Ectodermal cell (in vitro differentiated cells): ENCODE measurements at regions not wholly inside any gene's neighbourhood (a gene's known extent, or its start where the extent isn't known, plus 50 kb on each side); places are given as distances from the start of the nearest gene placed in this dataset.

ENCODE experiments used
- H3K27ac ChIP-seq: 2 replicates; pipeline ENCODE4 v1.7.0; 2013; ENCODE audit warnings: mild to moderate bottlenecking, low read depth, low read length; ENCODE audit not compliant: insufficient read depth, poor library complexity, severe bottlenecking
- H3K27me3 ChIP-seq: 2 replicates; pipeline ENCODE4 v1.7.0; 2013; ENCODE audit warnings: mild to moderate bottlenecking, low read length; ENCODE audit not compliant: insufficient read depth, control insufficient read depth, poor library complexity, severe bottlenecking
- H3K36me3 ChIP-seq: one replicate; pipeline ENCODE4 v1.7.0; 2013; ENCODE audit warnings: low read length; ENCODE audit not compliant: control insufficient read depth, insufficient read depth
- H3K4me1 ChIP-seq: one replicate; pipeline ENCODE4 v1.7.0; 2013; ENCODE audit warnings: low read length; ENCODE audit not compliant: control insufficient read depth, insufficient read depth
- H3K4me3 ChIP-seq: 2 replicates; pipeline ENCODE4 v1.7.0; 2013; ENCODE audit warnings: low read depth, low read length, control low read depth; ENCODE audit not compliant: insufficient read depth
- H3K9me3 ChIP-seq: 2 replicates; pipeline ENCODE4 v1.7.0; 2013; ENCODE audit warnings: mild to moderate bottlenecking, low read length, moderate library complexity; ENCODE audit not compliant: control insufficient read depth
- WGBS, 2 experiments: methylation state at CpG; one replicate each; pipeline ENCODE4 v1.1.7; 2013; ENCODE audit warnings: missing lambda C conversion rate in 2 of 2; 5-methylcytosine and 5-hydroxymethylcytosine counted together

- Histone ChIP-seq H3K27ac (no peak overlapping the region), H3K27me3 (peaks cover 13% of the 10 kb centered on the region), H3K4me3 (no peak overlapping the region), H3K4me1 (peaks cover 37% of the 10 kb centered on the region), H3K9me3 (no peaks in the 10 kb centered on the region), H3K36me3 (no peaks in the 10 kb centered on the region)
- 47 to 51% methylated on average over 9 of the region's 9 CpGs for WGBS, 2 experiments
These were observed 148.8 kb downstream of the ENGASE start for GRCh38 chr17:79223471-79223870.

GRCh38 chr17:79221597-79221996 lies 147.0 kb downstream of the ENGASE start:
- Histone ChIP-seq H3K36me3 (no peaks in the 10 kb centered on the region), H3K27ac (no peak overlapping the region), H3K9me3 (no peaks in the 10 kb centered on the region), H3K4me1 (peaks cover 33% of the 10 kb centered on the region), H3K4me3 (no peak overlapping the region), H3K27me3 (peaks cover 13% of the 10 kb centered on the region)
- WGBS, 2 experiments, result 88 to 89% methylated on average over 8 of the region's 8 CpGs

- H3K4me1 ChIP-seq, result peaks cover 33% of the 10 kb centered on the region
- WGBS, 2 experiments, result 29 to 31% methylated on average over 21 of the region's 21 CpGs
- no peaks in the 10 kb centered on the region for H3K9me3 ChIP-seq
- H3K27ac ChIP-seq, result no peak overlapping the region
- no peaks in the 10 kb centered on the region for H3K36me3 ChIP-seq
- H3K27me3 ChIP-seq, result peaks cover 13% of the 10 kb centered on the region
- H3K4me3 ChIP-seq, result peak overlapping the region; percentile 24
These were observed 146.2 kb downstream of the ENGASE start for GRCh38 chr17:79220713-79221291.

GRCh38 chr17:79220201-79220712 lies 145.6 kb downstream of the ENGASE start:
- Histone ChIP-seq H3K27me3 (peaks cover 13% of the 10 kb centered on the region), H3K4me3 (peak overlapping the region; percentile 24), H3K4me1 (peaks cover 33% of the 10 kb centered on the region), H3K9me3 (no peaks in the 10 kb centered on the region), H3K27ac (no peak overlapping the region), H3K36me3 (no peaks in the 10 kb centered on the region)
- WGBS, 2 experiments, result 4 to 5% methylated on average over 23 of the region's 23 CpGs

GRCh38 chr17:79219208-79219935 lies 144.7 kb downstream of the ENGASE start:
- Histone ChIP-seq H3K4me3 (no peak overlapping the region), H3K4me1 (peaks cover 38% of the 10 kb centered on the region), H3K36me3 (no peaks in the 10 kb centered on the region), H3K27me3 (peaks cover 13% of the 10 kb centered on the region), H3K27ac (no peak overlapping the region), H3K9me3 (no peaks in the 10 kb centered on the region)
- WGBS, 2 experiments, result 74 to 75% methylated on average over 18 of the region's 18 CpGs

- 92 to 94% methylated on average over 10 of the region's 10 CpGs for WGBS, 2 experiments
- Histone ChIP-seq H3K36me3 (no peaks in the 10 kb centered on the region), H3K4me1 (peaks cover 35% of the 10 kb centered on the region), H3K27ac (no peak overlapping the region), H3K9me3 (no peaks in the 10 kb centered on the region), H3K27me3 (peaks cover 13% of the 10 kb centered on the region), H3K4me3 (no peak overlapping the region)
These were observed 144.2 kb downstream of the ENGASE start for GRCh38 chr17:79218825-79219200.

GRCh38 chr17:79218175-79218824 lies 143.7 kb downstream of the ENGASE start:
- peaks cover 13% of the 10 kb centered on the region for H3K27me3 ChIP-seq
- 80 to 84% methylated on average over 19 of the region's 19 CpGs for WGBS, 2 experiments
- no peak overlapping the region for H3K27ac ChIP-seq
- no peaks in the 10 kb centered on the region for H3K9me3 ChIP-seq
- H3K36me3 ChIP-seq, result no peaks in the 10 kb centered on the region
- H3K4me1 ChIP-seq, result peaks cover 30% of the 10 kb centered on the region
- H3K4me3 ChIP-seq, result no peak overlapping the region

GRCh38 chr17:79217473-79218135 lies 143.0 kb downstream of the ENGASE start:
- H3K4me1 ChIP-seq, result peaks cover 31% of the 10 kb centered on the region
- no peaks in the 10 kb centered on the region for H3K9me3 ChIP-seq
- no peak overlapping the region for H3K27ac ChIP-seq
- 87 to 90% methylated on average over 12 of the region's 12 CpGs for WGBS, 2 experiments
- no peak overlapping the region for H3K4me3 ChIP-seq
- H3K27me3 ChIP-seq, result peaks cover 13% of the 10 kb centered on the region
- no peaks in the 10 kb centered on the region for H3K36me3 ChIP-seq

- no peak overlapping the region for H3K27ac ChIP-seq
- 79 to 87% methylated on average over 6 of the region's 6 CpGs for WGBS, 2 experiments
- no peaks in the 10 kb centered on the region for H3K36me3 ChIP-seq
- peaks cover 13% of the 10 kb centered on the region for H3K27me3 ChIP-seq
- no peaks in the 10 kb centered on the region for H3K9me3 ChIP-seq
- peaks cover 39% of the 10 kb centered on the region for H3K4me1 ChIP-seq
- no peak overlapping the region for H3K4me3 ChIP-seq
These were observed 142.2 kb downstream of the ENGASE start for GRCh38 chr17:79216826-79217225.

- Histone ChIP-seq H3K36me3 (no peaks in the 10 kb centered on the region), H3K27ac (no peak overlapping the region), H3K4me3 (no peak overlapping the region), H3K4me1 (peaks cover 40% of the 10 kb centered on the region), H3K27me3 (peaks cover 15% of the 10 kb centered on the region), H3K9me3 (no peaks in the 10 kb centered on the region)
- WGBS, 2 experiments, result 88 to 90% methylated on average over 6 of the region's 6 CpGs
These were observed 141.8 kb downstream of the ENGASE start for GRCh38 chr17:79216391-79216790.
